ENCODE measurements at regions not wholly inside any gene's neighbourhood (a gene's known extent, or its start where the extent isn't known, plus 50 kb on each side); places are given as distances from the start of the nearest gene placed in this dataset.

DNA sequence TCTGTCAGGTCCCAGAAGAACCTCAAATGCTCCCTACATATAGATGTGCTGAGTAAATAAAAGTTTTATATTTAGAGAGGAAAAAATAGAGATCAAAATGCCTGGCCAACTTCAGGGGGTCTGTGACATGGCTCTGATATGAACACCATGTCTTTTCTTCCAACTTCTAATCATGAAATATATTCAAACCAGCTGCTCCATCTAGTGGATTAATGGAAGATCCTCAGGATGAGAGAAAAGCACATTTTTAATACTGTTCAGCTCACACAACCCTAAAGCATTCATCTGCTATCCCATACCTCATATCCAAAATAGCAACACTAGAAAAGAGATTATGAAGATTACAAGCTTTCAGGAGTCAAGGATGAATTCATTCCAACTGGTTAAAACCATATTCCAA is 56.0 kb upstream of the DOCK9 start:
- no peak overlapping the region for H3K27ac ChIP-seq (ENCODE audit: insufficient read depth, low read length)
- DNase-seq, result peak; percentile 28
- no peak overlapping the region for H3K56ac ChIP-seq (ENCODE audit: extremely low read depth, insufficient read depth, low read length)
- no peak overlapping the region for H2AK9ac ChIP-seq (replicated peaks; ENCODE audit: low read depth, low read length, poor library complexity)
- H2AFZ ChIP-seq (replicated peaks; ENCODE audit: low read length, poor library complexity), result no peak overlapping the region
- no peak overlapping the region for H3K18ac ChIP-seq (ENCODE audit: low read depth, low read length)
- no peak overlapping the region for H3K4ac ChIP-seq (ENCODE audit: low read depth, low read length)
- no peak overlapping the region for H2BK5ac ChIP-seq (ENCODE audit: low read depth, low read length, poor library complexity, severe bottlenecking)
- no peak overlapping the region for H2BK15ac ChIP-seq (ENCODE audit: low read depth, low read length)
- H4K91ac ChIP-seq (ENCODE audit: insufficient read depth, low read depth, low read length), result no peak overlapping the region
- H2AK5ac ChIP-seq (ENCODE audit: low read depth, low read length), result no peak overlapping the region
- H3K23ac ChIP-seq (ENCODE audit: low read depth, low read length), result no peak overlapping the region
- no peak overlapping the region for H3K14ac ChIP-seq (replicated peaks; ENCODE audit: low read depth, low read length)
- H3K4me1 ChIP-seq (ENCODE audit: control insufficient read depth, insufficient read depth, low read length), result no peaks in the 10 kb centered on the region
- H4K5ac ChIP-seq (ENCODE audit: low read depth, low read length), result no peak overlapping the region
- dilution Hi-C loops (cut with HindIII; ENCODE audit: low sequenced_read_pairs, unreplicated experiment), result no loop called here
- no peaks in the 10 kb centered on the region for H3K9me1 ChIP-seq (ENCODE audit: insufficient read depth, low read length)
- H2BK120ac ChIP-seq (ENCODE audit: low read depth, low read length), result no peak overlapping the region
- in situ Hi-C loops (cut with MboI; ENCODE audit: low sequenced_read_pairs), result loop anchor here (25.0 kb wide), 1 partner anchor 597 kb away; no protein-coding TSS in a partner anchor
- no peaks in the 10 kb centered on the region for H3K27me3 ChIP-seq (ENCODE audit: control insufficient read depth, insufficient read depth, low read length)
- peak; percentile 80 for ATAC-seq (ENCODE audit: low read depth)
- peaks cover 2% of the 10 kb centered on the region for H3K9me3 ChIP-seq (ENCODE audit: control insufficient read depth, insufficient read depth, low read length)
- no TSS peak for BruUV-seq (replicated peaks)
- ChIA-PET POLR2A (ENCODE audit: unreplicated experiment) (no interaction called here), CTCF (interaction anchor here (0.6 to 1.5 kb wide), 8 partner anchors 12 to 488 kb away, joined by 3 to 9 read pairs (median 6); no protein-coding TSS in a partner anchor)
- no peak for TF ChIP-seq MAZ (IDR thresholded peaks at IDR 0.05; ENCODE audit: borderline replicate concordance, low read depth, low read length)
- peak; percentile 59 for TF ChIP-seq SMC3 (IDR thresholded peaks at IDR 0.05; ENCODE audit: low read depth, low read length)
- TF ChIP-seq POLR2A (IDR thresholded peaks at IDR 0.05; ENCODE audit: low read depth, low read length), result no peak
- TF ChIP-seq RFX5 (IDR thresholded peaks at IDR 0.05; ENCODE audit: low read depth, low read length), result no peak
- TF ChIP-seq CHD1 (IDR thresholded peaks at IDR 0.05; ENCODE audit: low read depth, low read length), result no peak
- peak; percentile 65 for TF ChIP-seq CTCF (conservative IDR thresholded peaks at IDR 0.05; ENCODE audit: low read depth, low read length)
- TF ChIP-seq NFE2L2 (IDR thresholded peaks at IDR 0.05; ENCODE audit: low read depth, low read length), result no peak
- TF ChIP-seq MAFK (IDR thresholded peaks at IDR 0.05; ENCODE audit: low read depth, low read length), result no peak
- no peak for TF ChIP-seq FOS (IDR thresholded peaks at IDR 0.05; ENCODE audit: low read depth, low read length)
- TF ChIP-seq MXI1 (IDR thresholded peaks at IDR 0.05; ENCODE audit: borderline replicate concordance, low read depth, low read length), result no peak
- TF ChIP-seq RAD21 (IDR thresholded peaks at IDR 0.05; ENCODE audit: low read length), result peak; percentile 59
- TF ChIP-seq ELK1 (IDR thresholded peaks at IDR 0.05; ENCODE audit: borderline replicate concordance, low read depth, low read length), result no peak
- TF ChIP-seq BHLHE40 (IDR thresholded peaks at IDR 0.05; ENCODE audit: low read depth, low read length), result no peak
- no peaks in the 10 kb centered on the region; the same call in 1 of the 2 replicates for H4K20me1 ChIP-seq (ENCODE audit: insufficient read depth, low read length)
- no peak overlapping the region for H2BK20ac ChIP-seq (ENCODE audit: low read depth, low read length)
- intact Hi-C loops (cut with micrococcal nuclease), result loop anchor here (1.0 kb wide), 1 partner anchor 194 kb away; no protein-coding TSS in a partner anchor
- H3K4me2 ChIP-seq (ENCODE audit: low read depth, low read length), result no peak overlapping the region
- no peaks in the 10 kb centered on the region for H3K36me3 ChIP-seq (ENCODE audit: control insufficient read depth, insufficient read depth, low read length)
- no peak overlapping the region for H3K4me3 ChIP-seq (ENCODE audit: insufficient read depth, low read depth, low read length)
- no peak overlapping the region for H3K9ac ChIP-seq (ENCODE audit: low read depth, low read length)
- H3K79me1 ChIP-seq (ENCODE audit: low read depth in 1 of 2, low read length in 2 of 2), result no peaks in the 10 kb centered on the region
- no peak overlapping the region for H4K8ac ChIP-seq (ENCODE audit: low read depth in 2 of 2, low read length in 2 of 2)
